ENCODE measurements at regions not wholly inside any gene's neighbourhood (a gene's known extent, or its start where the extent isn't known, plus 50 kb on each side); places are given as distances from the start of the nearest gene placed in this dataset.

- TF ChIP-seq POLR2AphosphoS5 (IDR thresholded peaks at IDR 0.05; ENCODE audit: low read depth, low read length) (no peak), TCF7L2 (IDR thresholded peaks at IDR 0.05; ENCODE audit: low read depth, low read length) (no peak)
- TF ChIP-seq, protein P1, sequence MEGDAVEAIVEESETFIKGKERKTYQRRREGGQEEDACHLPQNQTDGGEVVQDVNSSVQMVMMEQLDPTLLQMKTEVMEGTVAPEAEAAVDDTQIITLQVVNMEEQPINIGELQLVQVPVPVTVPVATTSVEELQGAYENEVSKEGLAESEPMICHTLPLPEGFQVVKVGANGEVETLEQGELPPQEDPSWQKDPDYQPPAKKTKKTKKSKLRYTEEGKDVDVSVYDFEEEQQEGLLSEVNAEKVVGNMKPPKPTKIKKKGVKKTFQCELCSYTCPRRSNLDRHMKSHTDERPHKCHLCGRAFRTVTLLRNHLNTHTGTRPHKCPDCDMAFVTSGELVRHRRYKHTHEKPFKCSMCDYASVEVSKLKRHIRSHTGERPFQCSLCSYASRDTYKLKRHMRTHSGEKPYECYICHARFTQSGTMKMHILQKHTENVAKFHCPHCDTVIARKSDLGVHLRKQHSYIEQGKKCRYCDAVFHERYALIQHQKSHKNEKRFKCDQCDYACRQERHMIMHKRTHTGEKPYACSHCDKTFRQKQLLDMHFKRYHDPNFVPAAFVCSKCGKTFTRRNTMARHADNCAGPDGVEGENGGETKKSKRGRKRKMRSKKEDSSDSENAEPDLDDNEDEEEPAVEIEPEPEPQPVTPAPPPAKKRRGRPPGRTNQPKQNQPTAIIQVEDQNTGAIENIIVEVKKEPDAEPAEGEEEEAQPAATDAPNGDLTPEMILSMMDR (IDR thresholded peaks at IDR 0.05) = no peak
Observed at GRCh38 chr2:95685513-95685912, 93.7 kb downstream of the TRIM43 start.

All from Panc1 (cell line).